Endothelial cell of umbilical vein (primary cell): ENCODE measurements at regions not wholly inside any gene's neighbourhood (a gene's known extent, or its start where the extent isn't known, plus 50 kb on each side); places are given as distances from the start of the nearest gene placed in this dataset.

ENCODE experiments used
- BruUV-seq: library from RNA; stranded (reverse); fragments of 400-500 nt; replicated peaks from 2 replicates; lab custom pipeline; 2021; lab: Mats Ljungman, UMichigan
- CTCF ChIA-PET: fragments of 300-600, 350-600 bp; sonication (Branson Sonifier 250); formaldehyde crosslinking; loops from one replicate; lab custom pipeline; 2021; ENCODE audit warnings: antibody characterized with exemption, inconsistent platforms; lab: Charles Lee
- POLR2A ChIA-PET: fragments of 300-600, 350-600 bp; sonication (Branson Sonifier 250); formaldehyde crosslinking; loops from one replicate; lab custom pipeline; 2021; ENCODE audit warnings: antibody characterized with exemption, inconsistent platforms; lab: Charles Lee
- DNase-seq: peaks from one replicate; pipeline ENCODE4 v3.0.0-alpha.2; 2011; ENCODE audit warnings: low read depth, low spot score
- FAIRE-seq: peaks from 2 replicates; lab custom pipeline; 2011; peaks lifted over from hg19 to GRCh38; lab: Jason Lieb, UNC
- H2AFZ ChIP-seq: 2 replicates; pipeline ENCODE4 v1.6.0; 2012; ENCODE audit warnings: low read depth, low read length, control low read depth, inconsistent platforms
- H3K27ac ChIP-seq: 2 replicates; pipeline ENCODE4 v1.5.1; 2011; ENCODE audit warnings: low read depth, mild to moderate bottlenecking, control low read depth, low read length, moderate library complexity; ENCODE audit not compliant: insufficient read depth
- H3K27me3 ChIP-seq, 2 experiments: 2 replicates each; pipeline versions ENCODE4 v1.6.0 to v1.6.1; 2011; ENCODE audit warnings: low read length in 2 of 2, mixed read lengths in 1 of 2; ENCODE audit not compliant: control insufficient read depth in 2 of 2, insufficient read depth in 2 of 2
- H3K36me3 ChIP-seq, 2 experiments: 2 replicates in 1 of 2; 3 replicates in 1 of 2; pipeline ENCODE4 v1.5.1; 2011; ENCODE audit warnings: low read length in 2 of 2, mild to moderate bottlenecking in 1 of 2, moderate library complexity in 1 of 2; ENCODE audit not compliant: control insufficient read depth in 2 of 2, insufficient read depth in 2 of 2; ENCODE audit errors: extremely low read depth in 1 of 2
- H3K4me1 ChIP-seq: 3 replicates; pipeline ENCODE4 v1.5.1; 2011; ENCODE audit warnings: mild to moderate bottlenecking, low read length; ENCODE audit not compliant: control insufficient read depth, insufficient read depth; ENCODE audit errors: extremely low read depth
- H3K4me2 ChIP-seq: 2 replicates; pipeline ENCODE4 v1.6.1; 2011; ENCODE audit warnings: low read length, control low read depth, mixed read lengths; ENCODE audit not compliant: insufficient read depth
- H3K4me3 ChIP-seq, 3 experiments: fragments of 200-600 bp in 1 of 3; sonication (generic), shearing (Covaris generic) in 1 of 3; replicated peaks in 1 of 3; 2 replicates each; pipeline ENCODE4 v1.5.1; 2011 to 2016; ENCODE audit warnings: control low read depth in 3 of 3, low read length in 3 of 3, mild to moderate bottlenecking in 2 of 3, inconsistent platforms in 1 of 3, low read depth in 1 of 3, moderate library complexity in 1 of 3; ENCODE audit not compliant: insufficient read depth in 1 of 3
- H3K79me2 ChIP-seq: 2 replicates; pipeline ENCODE4 v1.6.0; 2012; ENCODE audit warnings: low read length, inconsistent platforms; ENCODE audit not compliant: control insufficient read depth, insufficient read depth
- H3K9ac ChIP-seq: replicated peaks from 2 replicates; pipeline ENCODE3; 2011; ENCODE audit warnings: low read length, control low read depth; ENCODE audit not compliant: insufficient read depth; ENCODE audit errors: extremely low read depth
- H3K9me1 ChIP-seq: replicated peaks from 3 replicates; pipeline ENCODE4 v1.6.0; 2011; ENCODE audit warnings: mild to moderate bottlenecking, low read length; ENCODE audit not compliant: control insufficient read depth, insufficient read depth; ENCODE audit errors: extremely low read depth
- H3K9me3 ChIP-seq: replicated peaks from 2 replicates; pipeline ENCODE4 v1.5.1; 2012; ENCODE audit warnings: low read length, inconsistent platforms; ENCODE audit not compliant: control insufficient read depth, insufficient read depth
- H4K20me1 ChIP-seq: replicated peaks from 2 replicates; pipeline ENCODE3; 2011; ENCODE audit warnings: mild to moderate bottlenecking, low read length; ENCODE audit not compliant: control insufficient read depth, insufficient read depth; ENCODE audit errors: extremely low read depth
- EZH2 ChIP-seq: IDR thresholded peaks from 2 replicates; pipeline ENCODE4 v1.6.1; 2012; ENCODE audit warnings: borderline replicate concordance, low read depth, mild to moderate bottlenecking, moderate library complexity, low read length, inconsistent platforms; ENCODE audit not compliant: severe bottlenecking
- FOS ChIP-seq: IDR thresholded peaks from 2 replicates; pipeline ENCODE4 v1.6.1; 2011; ENCODE audit warnings: mild to moderate bottlenecking, low read length, moderate library complexity, borderline replicate concordance; ENCODE audit not compliant: insufficient read depth
- GATA2 ChIP-seq: IDR thresholded peaks from 2 replicates; pipeline ENCODE4 v1.7.0; 2011; ENCODE audit warnings: low read depth, mild to moderate bottlenecking, moderate library complexity, mixed read lengths, low read length; ENCODE audit not compliant: insufficient read length, insufficient read depth
- JUN ChIP-seq: IDR thresholded peaks from 2 replicates; pipeline ENCODE4 v1.6.1; 2011; ENCODE audit warnings: borderline replicate concordance, low read depth; ENCODE audit not compliant: insufficient read length, insufficient read depth
- MYC ChIP-seq: IDR thresholded peaks from one replicate; pipeline ENCODE4 v1.6.1; 2011; ENCODE audit warnings: mild to moderate bottlenecking, low read depth, low read length
- POLR2A ChIP-seq: IDR thresholded peaks from 2 replicates; pipeline ENCODE4 v1.6.1; 2012; ENCODE audit warnings: low read depth, mild to moderate bottlenecking, control low read depth, low read length
- POLR2AphosphoS5 ChIP-seq: IDR thresholded peaks from 2 replicates; pipeline ENCODE4 v1.6.1; 2012; ENCODE audit warnings: low read depth, mild to moderate bottlenecking, control low read depth, low read length, moderate library complexity; ENCODE audit not compliant: insufficient read depth
- dilution Hi-C: fragments of 300-500 bp; cut with MboI; formaldehyde crosslinking; loops from one replicate; pipeline ENCODE4 v1.15.0; 2019; ENCODE audit warnings: low sequenced_read_pairs; ENCODE audit not compliant: extremely low pct_ligation_motif_present
- intact Hi-C: fragments of 100-400 bp; cut with micrococcal nuclease; formaldehyde crosslinking; loops from one replicate; pipeline ENCODE4 v1.10.0; 2022
- TF ChIP-seq, protein P1 (sequence below), 2 donors: IDR thresholded peaks; 1 replicate in 1 of 2; 2 replicates in 1 of 2; pipeline ENCODE4 v1.5.1; 2011; ENCODE audit warnings: low read length in 2 of 2, mild to moderate bottlenecking in 2 of 2, moderate library complexity in 2 of 2, control low read depth in 1 of 2, inconsistent platforms in 1 of 2, low read depth in 1 of 2; ENCODE audit not compliant: insufficient read depth in 1 of 2; ENCODE audit errors: extremely low read depth in 1 of 2
- TF ChIP-seq, protein P2 (sequence below): IDR thresholded peaks from 2 replicates; pipeline ENCODE4 v1.6.1; 2011; ENCODE audit not compliant: insufficient read depth, insufficient read length

DNA sequence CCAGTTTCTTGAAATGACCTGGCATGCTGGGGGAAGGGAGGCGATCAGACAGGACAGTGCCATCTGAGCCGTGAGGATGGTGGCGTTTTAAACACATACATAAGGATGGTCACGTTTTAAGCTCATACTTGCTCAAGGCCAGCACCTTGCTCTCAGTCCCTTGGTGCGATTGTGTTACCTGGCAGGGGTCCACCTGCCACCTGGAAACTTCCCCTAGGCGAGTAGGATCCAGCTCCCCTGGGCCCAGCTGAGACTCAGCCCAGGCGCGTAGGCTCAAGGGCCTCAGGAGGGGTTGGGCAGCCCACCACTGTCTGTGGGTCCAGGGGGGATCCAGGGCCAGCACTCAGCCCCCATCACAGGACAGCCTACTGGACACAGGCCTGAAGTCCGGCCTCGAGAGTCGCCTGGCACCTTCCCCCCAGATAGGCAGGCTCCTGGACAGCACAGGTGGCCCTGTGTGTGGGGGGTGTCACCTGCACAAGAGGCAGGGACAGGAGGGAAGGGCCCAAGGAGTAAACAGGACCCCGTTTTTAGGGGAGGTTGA is 185.8 kb downstream of the BRD1 start:
- TF ChIP-seq POLR2A: no peak
- no peak for TF ChIP-seq FOS
- no peak for TF ChIP-seq MYC
- TF ChIP-seq, protein P1, sequence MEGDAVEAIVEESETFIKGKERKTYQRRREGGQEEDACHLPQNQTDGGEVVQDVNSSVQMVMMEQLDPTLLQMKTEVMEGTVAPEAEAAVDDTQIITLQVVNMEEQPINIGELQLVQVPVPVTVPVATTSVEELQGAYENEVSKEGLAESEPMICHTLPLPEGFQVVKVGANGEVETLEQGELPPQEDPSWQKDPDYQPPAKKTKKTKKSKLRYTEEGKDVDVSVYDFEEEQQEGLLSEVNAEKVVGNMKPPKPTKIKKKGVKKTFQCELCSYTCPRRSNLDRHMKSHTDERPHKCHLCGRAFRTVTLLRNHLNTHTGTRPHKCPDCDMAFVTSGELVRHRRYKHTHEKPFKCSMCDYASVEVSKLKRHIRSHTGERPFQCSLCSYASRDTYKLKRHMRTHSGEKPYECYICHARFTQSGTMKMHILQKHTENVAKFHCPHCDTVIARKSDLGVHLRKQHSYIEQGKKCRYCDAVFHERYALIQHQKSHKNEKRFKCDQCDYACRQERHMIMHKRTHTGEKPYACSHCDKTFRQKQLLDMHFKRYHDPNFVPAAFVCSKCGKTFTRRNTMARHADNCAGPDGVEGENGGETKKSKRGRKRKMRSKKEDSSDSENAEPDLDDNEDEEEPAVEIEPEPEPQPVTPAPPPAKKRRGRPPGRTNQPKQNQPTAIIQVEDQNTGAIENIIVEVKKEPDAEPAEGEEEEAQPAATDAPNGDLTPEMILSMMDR (IDR thresholded peaks at IDR 0.05; ENCODE audit: extremely low read depth in 1 of 2, insufficient read depth in 1 of 2, low read depth in 1 of 2, low read length in 2 of 2): no peak
- TF ChIP-seq GATA2: no peak
- TF ChIP-seq EZH2: no peak
- no peak for TF ChIP-seq JUN
- TF ChIP-seq, protein P2, sequence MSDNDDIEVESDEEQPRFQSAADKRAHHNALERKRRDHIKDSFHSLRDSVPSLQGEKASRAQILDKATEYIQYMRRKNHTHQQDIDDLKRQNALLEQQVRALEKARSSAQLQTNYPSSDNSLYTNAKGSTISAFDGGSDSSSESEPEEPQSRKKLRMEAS: no peak
- no peak for TF ChIP-seq POLR2AphosphoS5
- no peaks in the 10 kb centered on the region for H3K4me1 ChIP-seq
- no peaks in the 10 kb centered on the region for H3K79me2 ChIP-seq
- DNase-seq (no peak), FAIRE-seq (no peak)
- H3K36me3 ChIP-seq: no peaks in the 10 kb centered on the region
- no peak overlapping the region for H2AFZ ChIP-seq
- H3K9me3 ChIP-seq: no peaks in the 10 kb centered on the region
- H4K20me1 ChIP-seq: no peaks in the 10 kb centered on the region
- ChIA-PET POLR2A (interaction anchor here (0.6 kb wide), 1 partner anchor 10 kb away, joined by 6 read pairs; no protein-coding TSS in a partner anchor), CTCF (interaction anchor here (1.8 kb wide), 1 partner anchor 9 kb away, joined by 7 read pairs; no protein-coding TSS in a partner anchor)
- H3K27ac ChIP-seq: no peak overlapping the region
- no peaks in the 10 kb centered on the region for H3K9me1 ChIP-seq
- H3K27me3 ChIP-seq: no peaks in the 10 kb centered on the region
- no peak overlapping the region for H3K4me3 ChIP-seq
- H3K4me2 ChIP-seq: no peak overlapping the region
- dilution Hi-C loops: no loop called here
- intact Hi-C loops: no loop called here
- no peak overlapping the region for H3K9ac ChIP-seq
- BruUV-seq: no TSS peak
